ENCODE measurements at regions not wholly inside any gene's neighbourhood (a gene's known extent, or its start where the extent isn't known, plus 50 kb on each side); places are given as distances from the start of the nearest gene placed in this dataset.

DNA sequence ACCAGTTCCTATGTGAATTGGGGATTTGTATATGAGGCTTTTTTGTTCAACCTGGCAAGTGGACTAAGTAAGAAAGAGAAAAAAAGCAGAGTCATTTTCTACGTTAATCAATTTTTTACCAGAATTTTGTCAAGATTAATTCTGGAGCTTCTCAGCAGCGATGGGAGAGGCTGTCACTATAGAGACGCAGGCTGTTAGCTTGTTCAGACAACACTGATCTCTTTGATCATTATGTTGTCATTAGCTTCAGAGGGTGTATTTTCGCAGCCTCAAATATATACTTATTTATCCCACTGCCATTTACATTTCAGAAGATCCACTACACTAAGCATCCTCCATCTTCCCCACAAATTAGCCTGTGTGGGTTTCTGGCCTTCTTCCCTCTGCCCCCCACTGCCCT, 196.7 kb upstream of the PFKP start:
- no peak overlapping the region for H3K4me3 ChIP-seq
- TF ChIP-seq, protein P1, sequence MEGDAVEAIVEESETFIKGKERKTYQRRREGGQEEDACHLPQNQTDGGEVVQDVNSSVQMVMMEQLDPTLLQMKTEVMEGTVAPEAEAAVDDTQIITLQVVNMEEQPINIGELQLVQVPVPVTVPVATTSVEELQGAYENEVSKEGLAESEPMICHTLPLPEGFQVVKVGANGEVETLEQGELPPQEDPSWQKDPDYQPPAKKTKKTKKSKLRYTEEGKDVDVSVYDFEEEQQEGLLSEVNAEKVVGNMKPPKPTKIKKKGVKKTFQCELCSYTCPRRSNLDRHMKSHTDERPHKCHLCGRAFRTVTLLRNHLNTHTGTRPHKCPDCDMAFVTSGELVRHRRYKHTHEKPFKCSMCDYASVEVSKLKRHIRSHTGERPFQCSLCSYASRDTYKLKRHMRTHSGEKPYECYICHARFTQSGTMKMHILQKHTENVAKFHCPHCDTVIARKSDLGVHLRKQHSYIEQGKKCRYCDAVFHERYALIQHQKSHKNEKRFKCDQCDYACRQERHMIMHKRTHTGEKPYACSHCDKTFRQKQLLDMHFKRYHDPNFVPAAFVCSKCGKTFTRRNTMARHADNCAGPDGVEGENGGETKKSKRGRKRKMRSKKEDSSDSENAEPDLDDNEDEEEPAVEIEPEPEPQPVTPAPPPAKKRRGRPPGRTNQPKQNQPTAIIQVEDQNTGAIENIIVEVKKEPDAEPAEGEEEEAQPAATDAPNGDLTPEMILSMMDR (IDR thresholded peaks at IDR 0.05) = no peak
- TF ChIP-seq POLR2A (IDR thresholded peaks at IDR 0.05) (no peak), EP300 (IDR thresholded peaks at IDR 0.05; ENCODE audit: low read depth) (no peak), POLR2AphosphoS5 (IDR thresholded peaks at IDR 0.05) (no peak)
- H3K27ac ChIP-seq = no peak overlapping the region
- 83 to 89% methylated on average over 4 of the region's 4 CpGs for WGBS, 2 donors (ENCODE audit: low coverage in 1 of 2)
- no peak for DNase-seq
- intact Hi-C loops (cut with DNase I; ENCODE audit: low total_unique reads) (no loop called here), in situ Hi-C loops (cut with MboI; ENCODE audit: low pct_ligation_motif_present in 1 of 4, low pct_unique_long_range_greater_than_20kb in 1 of 4, low sequenced_read_pairs in 3 of 4) (no loop called here)
- no peaks in the 10 kb centered on the region for H3K4me1 ChIP-seq
- H3K9me3 ChIP-seq = no peaks in the 10 kb centered on the region
- H3K36me3 ChIP-seq = no peaks in the 10 kb centered on the region
- no peaks in the 10 kb centered on the region for H3K27me3 ChIP-seq

DNA sequence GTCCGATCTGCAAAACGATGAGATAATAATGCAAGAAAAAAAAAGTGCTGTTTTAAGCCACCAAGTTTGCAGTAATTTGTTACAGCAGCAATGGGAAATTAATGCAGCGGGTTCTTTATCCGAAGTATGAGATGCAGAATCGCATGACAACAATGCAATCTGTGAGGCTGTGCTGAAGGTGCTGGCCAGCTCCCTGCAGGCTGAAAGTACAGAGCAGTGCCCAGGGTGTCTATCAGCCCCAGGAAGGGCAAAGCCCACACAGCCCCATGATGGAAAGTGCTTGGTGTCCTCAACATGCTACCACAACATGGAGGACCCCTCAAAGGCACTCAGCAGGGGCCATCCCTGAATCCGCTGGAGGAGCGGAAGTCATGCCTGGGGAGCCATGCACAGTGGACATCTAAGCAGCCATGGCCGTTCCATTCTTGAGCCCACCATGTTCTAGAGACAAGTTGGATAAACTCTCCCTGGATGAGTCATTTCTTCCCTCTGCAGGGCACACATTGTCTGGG, 199.5 kb upstream of the PFKP start:
- Histone ChIP-seq H3K4me3 (no peak overlapping the region), H3K36me3 (no peaks in the 10 kb centered on the region), H3K9me3 (no peaks in the 10 kb centered on the region), H3K27ac (no peak overlapping the region), H3K27me3 (no peaks in the 10 kb centered on the region), H3K4me1 (no peaks in the 10 kb centered on the region)
- intact Hi-C loops (cut with DNase I; ENCODE audit: low total_unique reads) = no loop called here
- TF ChIP-seq POLR2AphosphoS5 (IDR thresholded peaks at IDR 0.05) (no peak), EP300 (IDR thresholded peaks at IDR 0.05; ENCODE audit: low read depth) (no peak), POLR2A (IDR thresholded peaks at IDR 0.05) (no peak)
- no peak for DNase-seq
- in situ Hi-C loops (cut with MboI; ENCODE audit: low pct_ligation_motif_present in 1 of 4, low pct_unique_long_range_greater_than_20kb in 1 of 4, low sequenced_read_pairs in 3 of 4) = no loop called here
- 89 to 94% methylated on average over 5 to 8 of the region's 8 CpGs for WGBS, 2 donors (ENCODE audit: low coverage in 1 of 2)

- TF ChIP-seq, protein P1 (IDR thresholded peaks at IDR 0.05) = no peak
Observed at GRCh38 chr10:2866569-2866968, 200.8 kb upstream of the PFKP start.

GRCh38 chr10:2861632-2862210, 205.6 kb upstream of the PFKP start:
- WGBS, 2 donors (ENCODE audit: low coverage in 1 of 2) = 55 to 56% methylated on average over 6 of the region's 6 CpGs
- TF ChIP-seq, protein P1 (IDR thresholded peaks at IDR 0.05) = no peak
- TF ChIP-seq POLR2A (IDR thresholded peaks at IDR 0.05) = no peak
- no peak for TF ChIP-seq EP300 (IDR thresholded peaks at IDR 0.05; ENCODE audit: low read depth)
- no peak for TF ChIP-seq POLR2AphosphoS5 (IDR thresholded peaks at IDR 0.05)
- Histone ChIP-seq H3K9me3 (no peaks in the 10 kb centered on the region), H3K4me1 (no peaks in the 10 kb centered on the region), H3K4me3 (no peak overlapping the region), H3K36me3 (no peaks in the 10 kb centered on the region), H3K27me3 (no peaks in the 10 kb centered on the region), H3K27ac (no peak overlapping the region)
- DNase-seq = no peak
- in situ Hi-C loops (cut with MboI; ENCODE audit: low pct_ligation_motif_present in 1 of 4, low pct_unique_long_range_greater_than_20kb in 1 of 4, low sequenced_read_pairs in 3 of 4) (no loop called here), intact Hi-C loops (cut with DNase I; ENCODE audit: low total_unique reads) (no loop called here)

More at GRCh38 chr10:2866569-2866968, 200.8 kb upstream of the PFKP start:
- DNase-seq = no peak
- H3K27me3 ChIP-seq = no peaks in the 10 kb centered on the region
- no peak overlapping the region for H3K27ac ChIP-seq
- 52 to 58% methylated on average over 2 to 5 of the region's 5 CpGs for WGBS, 2 donors (ENCODE audit: low coverage in 1 of 2)
- no peaks in the 10 kb centered on the region for H3K9me3 ChIP-seq
- H3K4me3 ChIP-seq = no peak overlapping the region
- H3K4me1 ChIP-seq = no peaks in the 10 kb centered on the region
- intact Hi-C loops (cut with DNase I; ENCODE audit: low total_unique reads) = no loop called here
- H3K36me3 ChIP-seq = no peaks in the 10 kb centered on the region
- in situ Hi-C loops (cut with MboI; ENCODE audit: low pct_ligation_motif_present in 1 of 4, low pct_unique_long_range_greater_than_20kb in 1 of 4, low sequenced_read_pairs in 3 of 4) = no loop called here

GRCh38 chr10:2858452-2858851, 208.9 kb upstream of the PFKP start:
- WGBS, 2 donors (ENCODE audit: low coverage in 1 of 2) = 67 to 89% methylated on average over 1 to 2 of the region's 2 CpGs
- Histone ChIP-seq H3K4me3 (no peak overlapping the region), H3K27me3 (peaks cover 8% of the 10 kb centered on the region), H3K9me3 (no peaks in the 10 kb centered on the region), H3K36me3 (no peaks in the 10 kb centered on the region), H3K4me1 (no peaks in the 10 kb centered on the region), H3K27ac (no peak overlapping the region)
- in situ Hi-C loops (cut with MboI; ENCODE audit: low pct_ligation_motif_present in 1 of 4, low pct_unique_long_range_greater_than_20kb in 1 of 4, low sequenced_read_pairs in 3 of 4) (no loop called here), intact Hi-C loops (cut with DNase I; ENCODE audit: low total_unique reads) (no loop called here)
- no peak for DNase-seq
- TF ChIP-seq EP300 (IDR thresholded peaks at IDR 0.05; ENCODE audit: low read depth) (no peak), POLR2A (IDR thresholded peaks at IDR 0.05) (no peak), POLR2AphosphoS5 (IDR thresholded peaks at IDR 0.05) (no peak)
- TF ChIP-seq, protein P1 (IDR thresholded peaks at IDR 0.05) = no peak
